Tibial nerve (tissue), 4 donors: ENCODE measurements at regions not wholly inside any gene's neighbourhood (a gene's known extent, or its start where the extent isn't known, plus 50 kb on each side); places are given as distances from the start of the nearest gene placed in this dataset.

Experiments
- DNase-seq, 2 donors: peaks; one replicate each; pipeline ENCODE4 v3.0.0-alpha.2; 2019; ENCODE audit warnings: low spot score in 2 of 2
- H3K27ac ChIP-seq, 4 donors: fragments of 200-600 bp; sonication (generic) in 3 of 4; one replicate each; pipeline ENCODE4 v1.5.1; 2017 to 2019; ENCODE audit warnings: mild to moderate bottlenecking in 1 of 4
- H3K27me3 ChIP-seq, 2 donors: fragments of 200-600 bp; sonication (generic) in 1 of 2; one replicate each; pipeline versions ENCODE4 v1.5.1 to v1.6.0; 2017 to 2019
- H3K36me3 ChIP-seq, 3 donors: fragments of 200-600 bp; sonication (generic); one replicate each; pipeline ENCODE4 v1.5.1; 2018 to 2019
- H3K4me1 ChIP-seq, 4 donors: fragments of 200-600 bp; sonication (generic) in 3 of 4; one replicate each; pipeline ENCODE4 v1.5.1; 2017 to 2019
- H3K4me3 ChIP-seq, 4 donors: fragments of 200-600 bp; sonication (generic) in 3 of 4; one replicate each; pipeline ENCODE4 v1.5.1; 2017 to 2019; ENCODE audit warnings: mild to moderate bottlenecking in 1 of 4, moderate library complexity in 1 of 4
- H3K9me3 ChIP-seq, 4 donors: fragments of 200-600 bp; sonication (generic) in 3 of 4; one replicate each; pipeline ENCODE4 v1.5.1; 2017 to 2019
- CTCF ChIP-seq, 5 experiments: fragments of 200-600 bp in 3 of 5; fragments of 450-650 bp in 2 of 5; sonication (generic) in 3 of 5; IDR thresholded peaks; one replicate each; pipeline ENCODE4 v1.5.1; 2016 to 2019; ENCODE audit warnings: antibody characterized with exemption in 5 of 5, mild to moderate bottlenecking in 3 of 5, moderate library complexity in 2 of 5
- EP300 ChIP-seq, 2 donors: sonication (generic); formaldehyde crosslinking; IDR thresholded peaks; one replicate each; pipeline ENCODE4 v1.6.1; 2017; ENCODE audit warnings: antibody characterized with exemption in 2 of 2, mild to moderate bottlenecking in 1 of 2
- POLR2A ChIP-seq, 2 donors: fragments of 450-650 bp; IDR thresholded peaks; one replicate each; pipeline ENCODE4 v1.6.1; 2017; ENCODE audit warnings: antibody characterized with exemption in 2 of 2, mild to moderate bottlenecking in 2 of 2, moderate library complexity in 2 of 2
- WGBS, 2 donors: methylation state at CpG; one replicate each; pipeline ENCODE4 v1.1.5; 2018; 5-methylcytosine and 5-hydroxymethylcytosine counted together

- WGBS, 2 donors = 65% methylated on average over 2 of the region's 2 CpGs
- TF ChIP-seq POLR2A (IDR thresholded peaks at IDR 0.05) (no peak), EP300 (IDR thresholded peaks at IDR 0.05) (no peak), CTCF (IDR thresholded peaks at IDR 0.05) (no peak)
- H3K4me3 ChIP-seq = no peak overlapping the region
- H3K27ac ChIP-seq = no peak overlapping the region
- H3K9me3 ChIP-seq = no peaks in the 10 kb centered on the region
- no peaks in the 10 kb centered on the region for H3K36me3 ChIP-seq
- no peaks in the 10 kb centered on the region for H3K27me3 ChIP-seq
- DNase-seq = no peak
- H3K4me1 ChIP-seq = peaks cover 0 to 12% (median 0%) of the 10 kb centered on the region in 4 donors
These were observed 106.1 kb downstream of the NHLRC3 start for GRCh38 chr13:39144391-39144790.

DNA sequence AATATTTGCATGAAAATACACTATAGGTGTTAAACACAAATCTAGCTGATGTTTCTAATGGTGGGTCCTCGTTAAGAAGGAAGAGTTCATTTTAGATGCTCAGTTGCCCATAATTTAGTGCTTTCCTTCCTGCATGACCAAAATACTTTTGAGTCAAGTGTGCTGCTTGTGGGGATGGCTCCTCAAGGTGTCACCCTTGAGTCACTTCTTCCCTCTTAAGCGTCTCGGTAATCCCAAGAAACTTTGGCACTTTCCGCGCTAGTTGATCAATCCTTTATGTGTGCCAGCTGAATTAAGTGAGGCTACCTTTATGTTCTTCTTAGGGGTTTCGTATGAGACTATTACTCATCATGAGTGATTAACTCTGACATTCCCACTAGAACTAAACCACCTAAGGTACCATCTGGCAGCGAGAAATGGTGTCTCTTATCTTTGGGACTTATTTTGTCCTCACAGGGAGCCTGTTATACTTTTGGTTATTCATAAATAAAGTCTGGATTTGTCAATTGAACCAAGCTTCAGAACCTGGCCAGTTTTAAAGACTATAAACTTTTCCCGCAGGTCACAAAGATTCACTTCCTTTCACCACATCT lies 106.8 kb downstream of the NHLRC3 start:
- DNase-seq = peak; percentile 35 to 81
- Histone ChIP-seq H3K9me3 (no peaks in the 10 kb centered on the region), H3K4me1 (peaks cover 0 to 12% (median 0%) of the 10 kb centered on the region in 4 donors), H3K4me3 (peak overlapping the region in 1 of 4 donors; percentile 12), H3K36me3 (no peaks in the 10 kb centered on the region), H3K27ac (peak overlapping the region in 2 of 4 donors; percentile 21 to 22), H3K27me3 (no peaks in the 10 kb centered on the region)
- peak in 1 of 2 donors; percentile 33 for TF ChIP-seq EP300 (IDR thresholded peaks at IDR 0.05)
- peak; percentile 55 to 76 (median 61) for TF ChIP-seq CTCF (IDR thresholded peaks at IDR 0.05)
- TF ChIP-seq POLR2A (IDR thresholded peaks at IDR 0.05) = no peak
- WGBS, 2 donors = 15 to 17% methylated on average over 8 of the region's 8 CpGs

DNA sequence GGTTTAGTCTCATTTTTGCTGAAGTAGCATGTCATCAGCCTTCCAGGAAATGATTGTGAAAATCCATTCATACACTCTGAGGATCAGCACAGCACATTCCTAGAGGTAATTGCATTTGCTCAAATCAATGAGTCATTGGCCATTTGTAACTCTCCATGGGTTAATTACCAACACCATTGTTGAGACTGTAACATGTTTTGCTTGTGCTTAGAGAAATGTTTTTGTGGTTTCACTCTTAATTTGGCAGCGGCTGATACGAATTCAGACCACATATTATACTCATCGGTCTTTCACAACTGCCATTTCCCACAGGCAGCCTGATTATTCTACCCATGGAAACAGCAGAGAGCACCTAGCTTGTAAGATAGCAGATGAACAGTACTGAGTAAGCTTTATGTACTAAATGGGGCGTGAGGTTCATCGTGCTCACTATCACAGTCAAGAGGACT lies 110.3 kb downstream of the NHLRC3 start:
- no peak for TF ChIP-seq CTCF (IDR thresholded peaks at IDR 0.05)
- peak in 1 of 2 donors; percentile 94 for TF ChIP-seq EP300 (IDR thresholded peaks at IDR 0.05)
- WGBS, 2 donors = 44 to 57% methylated on average over 5 of the region's 5 CpGs
- no peaks in the 10 kb centered on the region for H3K36me3 ChIP-seq

DNA sequence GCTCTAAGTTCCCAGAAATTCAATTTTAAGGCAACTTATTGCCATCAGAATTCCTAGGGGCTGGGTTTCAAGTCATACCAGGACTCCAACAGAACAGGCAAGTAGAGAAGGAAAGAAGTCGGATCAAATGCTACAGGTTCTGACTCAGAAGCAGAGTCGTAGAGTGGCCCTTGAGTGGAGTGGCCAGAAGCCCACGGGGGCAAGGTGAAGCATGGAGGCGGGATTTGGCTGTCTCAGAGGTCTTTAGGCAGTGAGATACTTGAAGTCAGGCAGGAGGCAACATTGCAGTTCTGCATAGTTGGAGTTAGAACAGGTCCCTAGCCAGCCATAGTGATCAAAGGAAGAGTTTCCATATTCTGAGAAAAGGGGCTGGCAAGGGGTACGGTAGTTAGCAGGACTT lies 111.6 kb downstream of the NHLRC3 start:
- H3K27me3 ChIP-seq = no peaks in the 10 kb centered on the region
- H3K4me3 ChIP-seq = no peak overlapping the region
- no peak overlapping the region for H3K27ac ChIP-seq
- H3K36me3 ChIP-seq = no peaks in the 10 kb centered on the region
- no peaks in the 10 kb centered on the region for H3K9me3 ChIP-seq
- no peak for DNase-seq
- no peak for TF ChIP-seq EP300 (IDR thresholded peaks at IDR 0.05)
- no peak for TF ChIP-seq CTCF (IDR thresholded peaks at IDR 0.05)
- no peak for TF ChIP-seq POLR2A (IDR thresholded peaks at IDR 0.05)
- whole genome bisulfite sequencing, 2 donors = 93 to 95% methylated on average over 5 of the region's 5 CpGs
- H3K4me1 ChIP-seq = peaks cover 0 to 10% (median 0%) of the 10 kb centered on the region in 4 donors

More for the DNA sequence above, 110.3 kb downstream of the NHLRC3 start:
- no peak overlapping the region for H3K4me3 ChIP-seq
- H3K4me1 ChIP-seq = peaks cover 0 to 12% (median 0%) of the 10 kb centered on the region in 4 donors
- DNase-seq = peak in 1 of 2 donors; percentile 43
- peak overlapping the region in 1 of 4 donors; percentile 47 for H3K27ac ChIP-seq
- no peaks in the 10 kb centered on the region for H3K27me3 ChIP-seq
- no peaks in the 10 kb centered on the region for H3K9me3 ChIP-seq

GRCh38 chr13:39154041-39154440 lies 115.8 kb downstream of the NHLRC3 start:
- no peak for DNase-seq
- Histone ChIP-seq H3K9me3 (no peaks in the 10 kb centered on the region), H3K27me3 (no peaks in the 10 kb centered on the region), H3K4me3 (no peak overlapping the region), H3K27ac (no peak overlapping the region), H3K4me1 (peaks cover 0 to 6% (median 0%) of the 10 kb centered on the region in 4 donors), H3K36me3 (no peaks in the 10 kb centered on the region)
- TF ChIP-seq POLR2A (IDR thresholded peaks at IDR 0.05) (no peak), CTCF (IDR thresholded peaks at IDR 0.05) (no peak), EP300 (IDR thresholded peaks at IDR 0.05) (no peak)
